ENCODE measurements at regions not wholly inside any gene's neighbourhood (a gene's known extent, or its start where the extent isn't known, plus 50 kb on each side); places are given as distances from the start of the nearest gene placed in this dataset.

GRCh38 chr3:159239059-159239458 lies 437.2 kb downstream of the MFSD1 start:
- TF ChIP-seq ZFP30 (CRISPR knock-in tag; IDR thresholded peaks at IDR 0.05) (no peak), ZNF565 (CRISPR knock-in tag; conservative IDR thresholded peaks at IDR 0.05; ENCODE audit: low read depth) (no peak)

Measured in SK-N-SH treated with all-trans-retinoic acid at 6 μM for 48 hours (cell line).